ENCODE measurements at regions not wholly inside any gene's neighbourhood (a gene's known extent, or its start where the extent isn't known, plus 50 kb on each side); places are given as distances from the start of the nearest gene placed in this dataset.

DNA sequence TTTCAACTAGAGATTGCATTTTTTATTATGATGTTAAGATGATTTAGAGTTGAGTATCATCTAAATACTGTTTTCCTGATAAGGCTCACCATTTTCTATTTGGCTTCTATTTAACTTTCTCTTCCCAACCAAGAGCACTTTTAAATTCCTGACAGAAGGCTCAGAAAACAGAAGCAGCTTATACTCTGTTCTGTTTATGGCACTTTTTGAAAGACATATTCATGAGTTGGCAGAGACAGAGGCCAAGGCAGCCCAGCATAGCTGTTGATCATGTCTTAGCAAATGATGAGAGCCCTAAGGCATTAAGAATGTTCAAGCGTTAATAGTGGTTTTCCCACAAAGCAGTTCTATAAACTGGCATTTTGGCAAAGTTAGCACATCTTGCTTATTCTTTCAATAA is 330.3 kb downstream of the TRAM1L1 start:
- H3K4me2 ChIP-seq (ENCODE audit: low read depth, low read length): no peak overlapping the region
- intact Hi-C loops (cut with micrococcal nuclease): no loop called here
- ATAC-seq (ENCODE audit: low read depth): no peak
- no CpG with 5 or more reads among the region's 1 CpG for WGBS, 2 experiments (ENCODE audit: extremely low coverage in 2 of 2, insufficient read length in 1 of 2)
- H2BK5ac ChIP-seq (ENCODE audit: low read depth, low read length, poor library complexity, severe bottlenecking): no peak overlapping the region
- no peak overlapping the region for H2AK9ac ChIP-seq (replicated peaks; ENCODE audit: low read depth, low read length, poor library complexity)
- no peak overlapping the region for H4K91ac ChIP-seq (ENCODE audit: insufficient read depth, low read depth, low read length)
- H3K27me3 ChIP-seq (ENCODE audit: control insufficient read depth, insufficient read depth, low read length): no peaks in the 10 kb centered on the region
- no peak overlapping the region for H3K23ac ChIP-seq (ENCODE audit: low read depth, low read length)
- no peak overlapping the region for H2BK120ac ChIP-seq (ENCODE audit: low read depth, low read length)
- in situ Hi-C loops (cut with MboI; ENCODE audit: low sequenced_read_pairs): no loop called here
- CTCF ChIA-PET: no interaction called here
- no peak overlapping the region for H4K5ac ChIP-seq (ENCODE audit: low read depth, low read length)
- H3K9me1 ChIP-seq (ENCODE audit: insufficient read depth, low read length): no peaks in the 10 kb centered on the region
- no TSS peak for BruUV-seq (replicated peaks)
- no peak overlapping the region for H3K4ac ChIP-seq (ENCODE audit: low read depth, low read length)
- H3K56ac ChIP-seq (ENCODE audit: extremely low read depth, insufficient read depth, low read length): no peak overlapping the region
- H3K14ac ChIP-seq (replicated peaks; ENCODE audit: low read depth, low read length): no peak overlapping the region
- no peak overlapping the region for H3K4me3 ChIP-seq (ENCODE audit: insufficient read depth, low read depth, low read length)
- TF ChIP-seq CHD1 (IDR thresholded peaks at IDR 0.05; ENCODE audit: low read depth, low read length): no peak
- TF ChIP-seq POLR2A (IDR thresholded peaks at IDR 0.05; ENCODE audit: low read depth, low read length): no peak
- TF ChIP-seq, protein P1, sequence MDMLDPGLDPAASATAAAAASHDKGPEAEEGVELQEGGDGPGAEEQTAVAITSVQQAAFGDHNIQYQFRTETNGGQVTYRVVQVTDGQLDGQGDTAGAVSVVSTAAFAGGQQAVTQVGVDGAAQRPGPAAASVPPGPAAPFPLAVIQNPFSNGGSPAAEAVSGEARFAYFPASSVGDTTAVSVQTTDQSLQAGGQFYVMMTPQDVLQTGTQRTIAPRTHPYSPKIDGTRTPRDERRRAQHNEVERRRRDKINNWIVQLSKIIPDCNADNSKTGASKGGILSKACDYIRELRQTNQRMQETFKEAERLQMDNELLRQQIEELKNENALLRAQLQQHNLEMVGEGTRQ (IDR thresholded peaks at IDR 0.05; ENCODE audit: low read depth, low read length): no peak
- no peak for TF ChIP-seq RFX5 (IDR thresholded peaks at IDR 0.05; ENCODE audit: low read depth, low read length)
- no peak for TF ChIP-seq NFE2L2 (IDR thresholded peaks at IDR 0.05; ENCODE audit: low read depth, low read length)
- TF ChIP-seq MAFK (IDR thresholded peaks at IDR 0.05; ENCODE audit: low read depth, low read length): no peak
- H3K4me1 ChIP-seq (ENCODE audit: control insufficient read depth, insufficient read depth, low read length): no peaks in the 10 kb centered on the region
- H2AK5ac ChIP-seq (ENCODE audit: low read depth, low read length): no peak overlapping the region
- POLR2A ChIA-PET (ENCODE audit: unreplicated experiment): no interaction called here
- no peaks in the 10 kb centered on the region for H3K36me3 ChIP-seq (ENCODE audit: control insufficient read depth, insufficient read depth, low read length)
- dilution Hi-C loops (cut with HindIII; ENCODE audit: low sequenced_read_pairs, unreplicated experiment): no loop called here
- H3K79me1 ChIP-seq (ENCODE audit: low read depth in 1 of 2, low read length in 2 of 2): no peaks in the 10 kb centered on the region
- no peak overlapping the region for H2BK20ac ChIP-seq (ENCODE audit: low read depth, low read length)
- no peak overlapping the region for H2BK15ac ChIP-seq (ENCODE audit: low read depth, low read length)
- no peaks in the 10 kb centered on the region for H4K20me1 ChIP-seq (ENCODE audit: insufficient read depth, low read length)
- no peaks in the 10 kb centered on the region for H3K9me3 ChIP-seq (ENCODE audit: control insufficient read depth, insufficient read depth, low read length)
- no peak overlapping the region for H4K8ac ChIP-seq (ENCODE audit: low read depth in 2 of 2, low read length in 2 of 2)
- H3K9ac ChIP-seq (ENCODE audit: low read depth, low read length): no peak overlapping the region
- no peak overlapping the region for H2AFZ ChIP-seq (replicated peaks; ENCODE audit: low read length, poor library complexity)
- DNase-seq: no peak
- H3K27ac ChIP-seq (ENCODE audit: insufficient read depth, low read length): no peak overlapping the region
- no peak overlapping the region for H3K18ac ChIP-seq (ENCODE audit: low read depth, low read length)

All from IMR-90 (cell line).